AG04450 (cell line): ENCODE measurements at regions not wholly inside any gene's neighbourhood (a gene's known extent, or its start where the extent isn't known, plus 50 kb on each side); places are given as distances from the start of the nearest gene placed in this dataset.

Experiments used
- CTCF ChIA-PET: fragments of 300-600, 350-600 bp; formaldehyde crosslinking; extraction: SDS; loops from one replicate; lab custom pipeline; 2022; ENCODE audit warnings: antibody characterized with exemption, inconsistent platforms; lab: Charles Lee
- POLR2A ChIA-PET: fragments of 350-600 bp; formaldehyde crosslinking; extraction: SDS; loops from one replicate; lab custom pipeline; 2021; ENCODE audit warnings: antibody characterized with exemption, inconsistent platforms; lab: Yijun Ruan, JAX
- DNase-seq: peaks from one replicate; pipeline ENCODE4 v3.0.0-alpha.2; 2011; ENCODE audit warnings: low read depth, low spot score
- H3K27ac ChIP-seq: one replicate; pipeline ENCODE4 v1.5.1; 2012; ENCODE audit warnings: low read depth, low read length, control low read depth
- H3K27me3 ChIP-seq: one replicate; pipeline ENCODE4 v1.6.0; 2012; ENCODE audit warnings: low read length; ENCODE audit not compliant: control insufficient read depth, insufficient read depth
- H3K4me3 ChIP-seq: 2 replicates; pipeline ENCODE4 v1.5.1; 2011; ENCODE audit warnings: mild to moderate bottlenecking, low read depth, low read length, control low read depth
- H3K9me3 ChIP-seq: 2 replicates; pipeline ENCODE4 v1.5.1; 2012; ENCODE audit warnings: low read length; ENCODE audit not compliant: control insufficient read depth, insufficient read depth
- CTCF ChIP-seq: IDR thresholded peaks from 2 replicates; pipeline ENCODE4 v1.5.1; 2011; ENCODE audit warnings: low read depth, low read length, control low read depth, inconsistent platforms

GRCh38 chr6:164534070-164534766 is 775.2 kb downstream of the C6orf118 start:
- ChIA-PET CTCF (no interaction called here), POLR2A (no interaction called here)

GRCh38 chr6:164533045-164533362 is 776.4 kb downstream of the C6orf118 start:
- POLR2A ChIA-PET = no interaction called here
- Histone ChIP-seq H3K4me3 (no peak overlapping the region), H3K9me3 (peaks cover 23% of the 10 kb centered on the region), H3K27ac (no peak overlapping the region), H3K27me3 (no peaks in the 10 kb centered on the region)
- CTCF ChIA-PET = no interaction called here
- DNase-seq = no peak
- no peak for TF ChIP-seq CTCF

More at GRCh38 chr6:164534070-164534766, 775.2 kb downstream of the C6orf118 start:
- Histone ChIP-seq H3K27me3 (no peaks in the 10 kb centered on the region), H3K9me3 (peaks cover 17% of the 10 kb centered on the region), H3K27ac (no peak overlapping the region), H3K4me3 (no peak overlapping the region)
- DNase-seq = no peak
- no peak for TF ChIP-seq CTCF

GRCh38 chr6:164532198-164533044 is 777.0 kb downstream of the C6orf118 start:
- H3K9me3 ChIP-seq = peaks cover 23% of the 10 kb centered on the region
- no peak for TF ChIP-seq CTCF
- no peak for DNase-seq
- ChIA-PET POLR2A (no interaction called here), CTCF (no interaction called here)
- no peak overlapping the region for H3K4me3 ChIP-seq
- H3K27ac ChIP-seq = no peak overlapping the region
- no peaks in the 10 kb centered on the region for H3K27me3 ChIP-seq

- no peak for TF ChIP-seq CTCF
- Histone ChIP-seq H3K27ac (no peak overlapping the region), H3K27me3 (no peaks in the 10 kb centered on the region), H3K9me3 (peaks cover 28% of the 10 kb centered on the region), H3K4me3 (no peak overlapping the region)
- no peak for DNase-seq
- ChIA-PET CTCF (no interaction called here), POLR2A (no interaction called here)
These were observed 777.7 kb downstream of the C6orf118 start for GRCh38 chr6:164531736-164532135.

GRCh38 chr6:164528539-164528938 is 780.9 kb downstream of the C6orf118 start:
- Histone ChIP-seq H3K27ac (no peak overlapping the region), H3K4me3 (no peak overlapping the region), H3K9me3 (peaks cover 32% of the 10 kb centered on the region), H3K27me3 (no peaks in the 10 kb centered on the region)
- TF ChIP-seq CTCF = no peak
- no peak for DNase-seq
- ChIA-PET CTCF (no interaction called here), POLR2A (no interaction called here)
